HL-60 (cell line): ENCODE measurements at regions not wholly inside any gene's neighbourhood (a gene's known extent, or its start where the extent isn't known, plus 50 kb on each side); places are given as distances from the start of the nearest gene placed in this dataset.
"Not testable (repeated sequence)": the region's sequence is repeated elsewhere in the genome, so short reads cannot be mapped to it uniquely, and the experiment has no call there.

Experiments
- DNase-seq, 2 experiments: peaks; one replicate each; pipeline ENCODE4 v3.0.0-alpha.2; 2010 to 2020; ENCODE audit warnings: low read depth in 1 of 2, low spot score in 1 of 2
- H3K27ac ChIP-seq: fragments of 250-450 bp; sonication (Bioruptor Pico); replicated peaks from 2 replicates; pipeline ENCODE4 v1.5.1; 2020; ENCODE audit warnings: mild to moderate bottlenecking, moderate library complexity
- H3K27me3 ChIP-seq: fragments of 250-450 bp; sonication (Bioruptor Pico); 2 replicates; pipeline ENCODE4 v1.5.1; 2021; ENCODE audit warnings: mild to moderate bottlenecking, moderate library complexity; ENCODE audit not compliant: insufficient read depth, poor library complexity, severe bottlenecking
- H3K4me3 ChIP-seq: replicated peaks from 2 replicates; pipeline ENCODE4 v1.5.1; 2011; ENCODE audit warnings: mild to moderate bottlenecking, control low read depth, low read length; ENCODE audit not compliant: insufficient read depth
- GABPA ChIP-seq: IDR thresholded peaks from 2 replicates; pipeline ENCODE4 v1.6.1; 2012; ENCODE audit warnings: low read depth
- POLR2AphosphoS5 ChIP-seq: IDR thresholded peaks from 2 replicates; pipeline ENCODE4 v1.6.1; 2012; ENCODE audit warnings: low read depth
- REST ChIP-seq: IDR thresholded peaks from 2 replicates; pipeline ENCODE4 v1.6.1; 2012; ENCODE audit warnings: low read depth; ENCODE audit not compliant: insufficient replicate concordance
- SPI1 ChIP-seq: IDR thresholded peaks from 2 replicates; pipeline ENCODE4 v1.6.1; 2012; ENCODE audit warnings: low read depth, mild to moderate bottlenecking, borderline replicate concordance
- TF ChIP-seq, protein P1 (sequence below): IDR thresholded peaks from one replicate; pipeline ENCODE4 v1.5.1; 2011; ENCODE audit warnings: low read length, control low read depth, inconsistent platforms; ENCODE audit not compliant: insufficient read depth

GRCh38 chr5:25970906-25971489 is 1067.4 kb downstream of the CDH9 start:
- Histone ChIP-seq H3K27me3 (no peaks in the 10 kb centered on the region), H3K4me3 (no peak overlapping the region), H3K27ac (no peak overlapping the region)
- no peak for TF ChIP-seq GABPA
- DNase-seq: no peak

- not testable (repeated sequence) for DNase-seq, H3K4me3 ChIP-seq, H3K27me3 ChIP-seq, H3K27ac ChIP-seq
Observed at GRCh38 chr5:25969042-25969441, 1069.3 kb downstream of the CDH9 start.

DNA sequence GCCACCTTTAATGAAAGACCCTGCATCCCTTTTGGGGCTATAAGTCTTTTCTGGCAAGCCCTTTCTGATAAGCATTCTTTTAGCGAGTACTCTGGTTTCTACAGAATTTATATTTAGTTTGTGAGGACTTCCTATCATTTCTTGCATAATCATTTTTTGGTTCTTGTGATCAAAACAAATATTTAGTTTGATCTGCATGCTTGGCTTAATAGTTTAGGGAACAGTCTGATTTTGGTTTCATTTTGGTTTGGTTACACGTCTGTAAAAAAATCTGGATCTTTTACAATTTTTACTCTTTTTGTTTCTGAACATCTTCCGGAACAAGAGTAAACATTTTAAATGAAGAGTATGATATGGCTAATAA is 1074.4 kb downstream of the CDH9 start:
- no peak for TF ChIP-seq REST
- TF ChIP-seq SPI1: no peak
- TF ChIP-seq POLR2AphosphoS5: no peak
- TF ChIP-seq GABPA: no peak
- TF ChIP-seq, protein P1, sequence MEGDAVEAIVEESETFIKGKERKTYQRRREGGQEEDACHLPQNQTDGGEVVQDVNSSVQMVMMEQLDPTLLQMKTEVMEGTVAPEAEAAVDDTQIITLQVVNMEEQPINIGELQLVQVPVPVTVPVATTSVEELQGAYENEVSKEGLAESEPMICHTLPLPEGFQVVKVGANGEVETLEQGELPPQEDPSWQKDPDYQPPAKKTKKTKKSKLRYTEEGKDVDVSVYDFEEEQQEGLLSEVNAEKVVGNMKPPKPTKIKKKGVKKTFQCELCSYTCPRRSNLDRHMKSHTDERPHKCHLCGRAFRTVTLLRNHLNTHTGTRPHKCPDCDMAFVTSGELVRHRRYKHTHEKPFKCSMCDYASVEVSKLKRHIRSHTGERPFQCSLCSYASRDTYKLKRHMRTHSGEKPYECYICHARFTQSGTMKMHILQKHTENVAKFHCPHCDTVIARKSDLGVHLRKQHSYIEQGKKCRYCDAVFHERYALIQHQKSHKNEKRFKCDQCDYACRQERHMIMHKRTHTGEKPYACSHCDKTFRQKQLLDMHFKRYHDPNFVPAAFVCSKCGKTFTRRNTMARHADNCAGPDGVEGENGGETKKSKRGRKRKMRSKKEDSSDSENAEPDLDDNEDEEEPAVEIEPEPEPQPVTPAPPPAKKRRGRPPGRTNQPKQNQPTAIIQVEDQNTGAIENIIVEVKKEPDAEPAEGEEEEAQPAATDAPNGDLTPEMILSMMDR: no peak
- H3K4me3 ChIP-seq: no peak overlapping the region
- no peaks in the 10 kb centered on the region for H3K27me3 ChIP-seq
- DNase-seq: no peak
- H3K27ac ChIP-seq: no peak overlapping the region

- no peak for DNase-seq
- Histone ChIP-seq H3K4me3 (no peak overlapping the region), H3K27me3 (no peaks in the 10 kb centered on the region), H3K27ac (no peak overlapping the region)
- no peak for TF ChIP-seq POLR2AphosphoS5
- TF ChIP-seq REST: no peak
- TF ChIP-seq, protein P1: no peak
- TF ChIP-seq GABPA: no peak
- TF ChIP-seq SPI1: no peak
Observed at GRCh38 chr5:25963251-25964008, 1075.0 kb downstream of the CDH9 start.

- DNase-seq: peak in 1 of 2 experiments; percentile 2
- Histone ChIP-seq H3K27ac (no peak overlapping the region), H3K4me3 (no peak overlapping the region), H3K27me3 (no peaks in the 10 kb centered on the region)
- TF ChIP-seq, protein P1: no peak
- TF ChIP-seq GABPA (no peak), SPI1 (no peak), REST (no peak), POLR2AphosphoS5 (no peak)
Observed at GRCh38 chr5:25955337-25955736, 1083.0 kb downstream of the CDH9 start.
